ACC112 (cell line): ENCODE measurements at regions not wholly inside any gene's neighbourhood (a gene's known extent, or its start where the extent isn't known, plus 50 kb on each side); places are given as distances from the start of the nearest gene placed in this dataset.

ENCODE experiments used
- H2AFZ ChIP-seq: fragments of 200-600 bp; sonication (generic); one replicate; pipeline ENCODE4 v1.6.0; 2017; ENCODE audit warnings: antibody characterized with exemption, low read length; ENCODE audit not compliant: unreplicated experiment
- H3K27ac ChIP-seq: fragments of 200-600 bp; sonication (generic); 2 replicates; pipeline ENCODE4 v1.5.1; 2014; ENCODE audit warnings: low read depth, mild to moderate bottlenecking, antibody characterized with exemption, low read length, moderate library complexity
- H3K27me3 ChIP-seq: fragments of 200-600 bp; sonication (generic); 2 replicates; pipeline ENCODE4 v1.6.1; 2014; ENCODE audit warnings: mild to moderate bottlenecking, antibody characterized with exemption, low read length, moderate library complexity, mixed read lengths; ENCODE audit not compliant: insufficient read depth
- H3K36me3 ChIP-seq: fragments of 200-600 bp; sonication (generic); 2 replicates; pipeline ENCODE4 v1.6.1; 2016; ENCODE audit warnings: mild to moderate bottlenecking, antibody characterized with exemption, low read length, moderate library complexity, mixed read lengths; ENCODE audit not compliant: insufficient read depth
- H3K4me1 ChIP-seq: fragments of 200-600 bp; sonication (generic); one replicate; pipeline ENCODE4 v1.6.1; 2016; ENCODE audit warnings: low read length, mixed read lengths; ENCODE audit not compliant: insufficient read depth, unreplicated experiment, control insufficient read depth
- H3K4me3 ChIP-seq: fragments of 200-600 bp; sonication (generic); 2 replicates; pipeline ENCODE4 v1.5.1; 2014; ENCODE audit warnings: mild to moderate bottlenecking, low read depth, low read length
- H3K79me2 ChIP-seq: fragments of 200-600 bp; sonication (generic); one replicate; pipeline ENCODE4 v1.6.0; 2016; ENCODE audit warnings: low read length; ENCODE audit not compliant: control insufficient read depth, unreplicated experiment, insufficient read depth

DNA sequence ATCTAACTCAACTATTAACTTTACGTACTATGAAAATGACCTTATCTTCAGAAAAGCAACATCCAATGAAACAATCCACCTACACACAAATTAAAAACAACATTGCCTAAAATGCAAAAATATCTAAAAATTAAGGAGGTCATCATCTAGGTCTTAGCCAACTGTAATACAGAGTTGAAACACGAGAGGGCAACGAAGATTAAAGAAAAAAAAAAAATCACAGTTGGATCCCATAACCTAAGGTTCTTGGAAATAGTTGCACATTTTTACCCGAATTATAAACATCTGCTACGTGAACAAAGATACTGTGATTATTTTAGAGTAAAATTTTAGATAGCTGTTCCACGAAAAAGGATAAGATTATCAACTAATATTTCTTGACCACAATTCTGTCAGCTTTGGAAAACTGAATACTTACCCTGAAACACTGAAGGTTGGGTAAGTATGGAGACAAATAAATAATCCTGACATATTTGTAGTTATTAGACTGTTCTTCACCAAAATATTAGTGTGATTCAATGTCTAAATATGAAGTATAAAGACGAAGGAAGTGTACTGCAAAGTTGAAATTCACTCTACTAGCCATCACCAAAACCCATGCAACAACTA lies 88.0 kb upstream of the AK4 start:
- H2AFZ ChIP-seq, result peak overlapping the region; percentile 57
- H3K36me3 ChIP-seq, result no peaks in the 10 kb centered on the region
- peak overlapping the region; percentile 57 for H3K4me3 ChIP-seq
- no peaks in the 10 kb centered on the region for H3K79me2 ChIP-seq
- no peaks in the 10 kb centered on the region for H3K27me3 ChIP-seq
- H3K4me1 ChIP-seq, result peaks cover 12% of the 10 kb centered on the region
- H3K27ac ChIP-seq, result no peak overlapping the region

DNA sequence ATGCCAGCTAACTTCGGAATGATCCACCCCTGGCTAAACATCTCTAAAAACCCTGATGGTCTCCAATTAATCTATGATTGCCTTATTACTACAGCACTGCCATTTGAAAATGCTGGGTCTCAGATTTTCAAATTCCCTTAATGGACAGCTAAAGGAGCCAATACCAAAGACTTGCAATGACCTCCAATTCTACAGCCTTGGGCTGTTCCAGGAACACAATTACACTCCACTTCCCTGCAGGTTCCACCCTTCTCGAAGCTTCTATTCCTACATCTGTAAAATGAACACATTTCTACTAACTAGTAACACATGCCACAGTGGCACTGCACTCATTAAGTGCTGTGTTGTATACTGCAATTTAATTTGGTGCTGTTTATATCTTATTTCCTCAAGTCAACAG lies 85.7 kb upstream of the AK4 start:
- no peaks in the 10 kb centered on the region for H3K36me3 ChIP-seq
- H3K4me3 ChIP-seq, result no peak overlapping the region
- H3K27me3 ChIP-seq, result no peaks in the 10 kb centered on the region
- no peak overlapping the region for H2AFZ ChIP-seq
- H3K4me1 ChIP-seq, result peaks cover 21% of the 10 kb centered on the region
- H3K27ac ChIP-seq, result no peak overlapping the region
- H3K79me2 ChIP-seq, result peaks cover 5% of the 10 kb centered on the region

DNA sequence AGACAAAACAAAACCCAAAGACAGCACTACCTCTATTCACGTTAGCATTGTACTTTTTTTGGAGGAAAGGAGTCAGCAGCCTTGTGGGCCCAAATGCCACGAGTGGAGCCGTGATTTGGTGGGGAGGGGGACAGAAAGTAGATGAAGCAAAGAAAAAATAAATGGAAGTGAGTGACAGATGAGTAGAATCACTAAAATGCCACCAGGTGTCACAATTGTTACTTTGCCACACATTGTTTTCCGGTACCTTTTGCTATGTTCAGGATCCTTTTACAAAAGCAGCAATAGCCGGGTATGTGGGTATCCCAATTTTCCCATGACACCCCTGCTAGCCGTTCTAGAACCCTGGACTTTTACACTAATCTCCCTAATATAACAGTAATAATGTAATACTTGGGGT lies 85.0 kb upstream of the AK4 start:
- H3K27ac ChIP-seq, result no peak overlapping the region
- peaks cover 5% of the 10 kb centered on the region for H3K79me2 ChIP-seq
- H3K36me3 ChIP-seq, result no peaks in the 10 kb centered on the region
- no peaks in the 10 kb centered on the region for H3K27me3 ChIP-seq
- H3K4me3 ChIP-seq, result no peak overlapping the region
- H3K4me1 ChIP-seq, result peaks cover 21% of the 10 kb centered on the region
- H2AFZ ChIP-seq, result no peak overlapping the region

DNA sequence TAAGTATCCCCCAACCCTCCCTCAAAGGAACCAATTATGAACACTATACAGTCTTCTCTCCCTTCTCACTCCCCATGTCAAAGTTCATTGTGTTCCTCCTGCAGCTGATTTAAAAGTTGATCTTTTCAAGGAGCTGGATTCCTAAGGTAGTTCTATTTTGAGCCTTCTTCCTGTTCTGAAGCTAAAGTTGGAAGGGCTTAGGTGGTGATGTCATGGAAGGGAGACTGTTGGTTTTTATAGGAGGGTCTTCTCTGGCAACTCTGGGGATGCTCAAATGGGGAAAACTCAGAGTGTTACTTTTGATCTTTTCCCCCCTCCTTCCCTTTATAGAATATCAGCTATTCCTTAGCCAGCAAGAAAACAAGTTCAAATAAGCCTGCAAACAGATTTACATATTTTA lies 83.0 kb upstream of the AK4 start:
- no peaks in the 10 kb centered on the region for H3K27me3 ChIP-seq
- H3K36me3 ChIP-seq, result no peaks in the 10 kb centered on the region
- H3K4me1 ChIP-seq, result peaks cover 29% of the 10 kb centered on the region
- H2AFZ ChIP-seq, result no peak overlapping the region
- H3K79me2 ChIP-seq, result peaks cover 5% of the 10 kb centered on the region
- peak overlapping the region; percentile 90 for H3K4me3 ChIP-seq
- no peak overlapping the region for H3K27ac ChIP-seq

DNA sequence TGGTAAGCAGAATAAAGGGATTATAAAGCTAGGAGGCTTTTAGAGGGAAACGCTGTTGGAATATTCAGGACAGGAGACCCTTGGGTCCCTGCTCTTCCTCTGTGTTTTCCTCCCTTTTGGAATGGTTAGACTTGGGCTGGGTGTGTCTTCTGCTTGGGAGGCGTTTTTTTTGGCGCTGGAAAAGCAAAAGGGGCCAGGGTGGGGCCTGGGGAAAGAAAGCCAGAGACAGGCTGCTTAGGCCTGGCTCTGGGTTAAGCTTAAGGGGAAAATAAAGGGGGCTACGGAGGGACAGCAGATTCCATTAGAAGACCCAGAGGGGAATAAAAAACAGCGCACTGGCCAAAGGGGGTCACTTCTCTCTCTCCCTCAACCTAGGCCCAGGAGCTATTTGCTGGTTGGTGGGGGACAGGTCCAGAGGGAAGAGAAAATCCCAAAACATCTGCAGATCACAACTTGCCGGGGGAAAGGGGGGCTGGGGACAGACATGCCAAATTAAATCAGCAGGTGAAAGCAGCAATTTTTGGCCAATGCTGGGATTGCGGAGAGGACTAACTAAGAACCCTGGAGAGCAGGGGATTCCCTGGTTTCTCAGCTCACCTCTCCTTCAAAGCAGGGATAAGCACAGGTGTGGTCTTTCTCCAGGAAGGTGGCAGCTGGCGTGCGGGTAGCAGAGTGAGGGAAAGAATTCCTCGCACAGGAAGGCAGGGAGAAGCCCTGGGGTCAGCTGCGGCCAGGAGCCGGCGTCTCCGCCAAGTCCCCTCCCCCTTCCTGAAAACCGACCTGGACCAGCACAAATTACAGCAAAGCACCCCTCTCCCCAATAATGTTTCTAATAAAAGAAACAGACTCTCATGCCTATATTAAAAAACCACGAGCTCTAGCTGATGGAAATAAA lies 82.2 kb upstream of the AK4 start:
- peak overlapping the region; percentile 86 for H2AFZ ChIP-seq
- no peak overlapping the region for H3K27ac ChIP-seq
- no peaks in the 10 kb centered on the region for H3K27me3 ChIP-seq
- H3K4me1 ChIP-seq, result peaks cover 22% of the 10 kb centered on the region
- H3K4me3 ChIP-seq, result peak overlapping the region; percentile 90
- no peaks in the 10 kb centered on the region for H3K36me3 ChIP-seq
- peaks cover 5% of the 10 kb centered on the region for H3K79me2 ChIP-seq

DNA sequence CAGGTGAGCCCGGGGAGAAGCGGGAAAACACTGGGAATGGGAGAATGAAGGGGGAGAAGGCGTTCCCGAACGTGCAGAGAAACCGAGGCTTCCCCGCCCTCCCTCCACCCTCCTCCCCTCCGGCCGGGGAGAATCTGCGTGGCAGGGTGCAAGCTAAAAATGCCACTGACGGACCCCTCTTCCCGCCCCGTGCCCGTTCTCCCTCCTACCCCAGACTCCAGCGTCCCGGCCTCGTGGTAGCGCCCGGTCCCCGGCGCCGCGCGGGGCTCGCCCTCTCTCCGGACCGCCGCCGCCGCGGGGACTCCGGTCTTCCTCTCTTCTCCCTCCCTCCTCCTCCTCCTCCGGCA lies 81.6 kb upstream of the AK4 start:
- Histone ChIP-seq H3K27ac (peak overlapping the region; percentile 36; the same call in 1 of the 2 replicates), H3K79me2 (peaks cover 5% of the 10 kb centered on the region), H3K4me3 (peak overlapping the region; percentile 90), H2AFZ (peak overlapping the region; percentile 86), H3K4me1 (peaks cover 22% of the 10 kb centered on the region), H3K36me3 (no peaks in the 10 kb centered on the region), H3K27me3 (no peaks in the 10 kb centered on the region)

DNA sequence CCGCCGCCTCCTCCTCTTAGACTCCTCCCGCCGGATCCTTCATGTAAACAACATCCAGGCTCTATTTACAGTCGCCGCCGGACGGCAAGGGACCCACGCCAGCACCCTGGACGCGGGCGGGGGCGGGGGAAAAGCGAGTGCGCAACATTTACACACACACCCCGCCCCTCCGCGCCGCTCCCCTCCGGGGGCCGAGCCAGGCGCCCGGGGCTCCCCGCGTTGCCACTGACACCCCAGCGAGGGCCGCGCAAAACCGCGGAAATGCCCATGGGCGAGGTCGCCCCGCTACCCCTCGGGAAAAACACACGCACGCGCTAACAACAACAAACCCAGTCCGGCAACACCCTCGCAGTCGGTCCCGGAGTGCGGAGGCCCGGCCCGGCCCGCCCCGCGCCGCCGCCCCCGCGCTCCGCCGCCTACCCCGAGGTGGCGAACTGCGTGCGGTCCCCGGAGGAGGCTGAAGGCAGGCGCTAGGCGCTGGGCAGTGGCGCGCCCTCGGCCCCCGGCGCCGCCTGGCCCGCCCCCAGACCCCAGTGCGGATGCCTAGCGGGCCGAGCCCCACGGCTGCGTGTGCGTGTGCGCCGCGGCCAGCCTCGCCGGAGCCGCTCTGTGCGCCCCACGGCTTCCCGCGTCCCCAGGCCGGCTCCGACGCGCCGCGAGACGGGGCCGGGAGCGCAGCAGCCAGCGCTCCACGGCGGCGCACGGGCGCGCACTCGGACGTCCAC lies 81.1 kb upstream of the AK4 start:
- peak overlapping the region; percentile 90 for H3K4me3 ChIP-seq
- peak overlapping the region; percentile 86 for H2AFZ ChIP-seq
- peaks cover 22% of the 10 kb centered on the region for H3K4me1 ChIP-seq
- H3K36me3 ChIP-seq, result no peaks in the 10 kb centered on the region
- no peaks in the 10 kb centered on the region for H3K27me3 ChIP-seq
- peaks cover 5% of the 10 kb centered on the region for H3K79me2 ChIP-seq
- peak overlapping the region; percentile 36; the same call in 1 of the 2 replicates for H3K27ac ChIP-seq

DNA sequence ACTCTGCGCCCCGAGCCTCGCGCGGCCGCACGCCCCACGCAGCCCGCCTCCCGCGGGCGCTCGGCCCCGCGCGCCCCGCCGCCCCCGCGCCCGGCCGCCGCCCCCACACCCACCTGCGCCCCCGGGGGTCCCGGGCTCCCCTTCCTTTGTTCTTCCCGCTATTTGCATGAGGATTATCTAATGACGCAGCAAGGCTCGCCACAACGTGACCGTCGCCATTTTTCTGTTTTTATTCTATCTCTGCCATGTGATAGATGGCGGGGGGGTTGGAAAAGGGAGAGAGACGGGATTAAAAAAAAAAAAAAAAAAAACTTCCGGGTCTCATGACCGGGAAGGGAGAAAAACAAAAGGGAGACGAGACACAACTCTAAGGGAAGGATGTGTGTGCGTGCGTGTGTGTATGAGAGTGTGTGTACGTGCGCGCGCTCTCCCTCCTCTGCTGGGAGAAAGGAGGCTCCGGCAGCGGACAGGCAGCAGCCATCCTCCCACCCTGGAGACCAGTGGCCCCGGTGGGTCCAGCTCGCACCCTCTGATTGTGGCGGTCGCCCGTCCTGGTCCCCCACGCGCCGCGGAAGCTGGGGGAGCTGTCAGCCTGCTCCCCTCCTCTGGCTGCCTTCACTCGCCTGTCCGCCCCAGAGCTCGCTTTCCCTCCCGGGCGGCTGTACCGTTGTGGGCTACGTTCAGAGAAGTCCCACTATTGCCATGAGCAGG lies 80.4 kb upstream of the AK4 start:
- Histone ChIP-seq H3K4me3 (peak overlapping the region; percentile 90), H3K79me2 (peaks cover 5% of the 10 kb centered on the region), H2AFZ (peak overlapping the region; percentile 82), H3K27ac (peak overlapping the region; percentile 66), H3K36me3 (no peaks in the 10 kb centered on the region), H3K27me3 (no peaks in the 10 kb centered on the region), H3K4me1 (peaks cover 22% of the 10 kb centered on the region)

DNA sequence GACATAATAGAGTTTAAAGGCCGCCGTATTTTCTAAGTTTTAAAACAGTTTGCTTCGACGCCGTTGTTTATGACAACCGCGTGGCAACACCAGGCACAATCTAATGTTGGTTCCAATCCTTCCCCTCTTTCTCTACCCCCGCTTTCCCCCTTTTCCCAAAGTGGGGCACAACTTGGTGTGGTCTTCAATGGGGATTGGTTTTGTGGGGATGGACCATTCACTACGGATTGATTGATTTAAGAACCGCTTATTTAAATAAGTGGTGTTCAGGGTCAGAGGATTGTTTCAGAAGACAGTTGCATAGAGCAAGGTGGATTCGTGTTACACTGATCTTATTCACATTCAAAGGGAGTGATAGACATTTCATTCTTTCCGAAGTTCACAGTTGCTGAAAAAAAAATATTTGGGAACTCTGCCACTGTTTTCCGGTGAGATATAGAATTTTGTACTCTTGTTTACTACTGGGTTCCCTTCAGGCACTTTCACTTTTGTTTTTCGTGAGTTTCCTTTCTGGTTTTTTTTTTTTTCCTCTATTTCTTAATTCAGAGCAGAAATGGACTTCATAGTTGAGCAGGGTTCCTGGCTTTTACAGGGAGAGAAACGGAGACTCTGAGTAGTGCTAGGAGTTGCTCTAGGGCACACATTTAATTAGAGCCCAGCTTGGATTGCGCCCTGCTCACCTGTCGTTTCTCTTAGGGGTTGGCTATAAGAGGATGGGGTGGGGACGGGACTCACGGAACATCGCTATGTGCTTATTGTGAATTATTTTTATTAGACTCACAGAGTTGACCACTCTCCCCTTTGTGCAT lies 79.6 kb upstream of the AK4 start:
- H3K4me3 ChIP-seq, result peak overlapping the region; percentile 90
- peaks cover 5% of the 10 kb centered on the region for H3K79me2 ChIP-seq
- no peaks in the 10 kb centered on the region for H3K27me3 ChIP-seq
- H3K4me1 ChIP-seq, result peaks cover 22% of the 10 kb centered on the region
- H3K36me3 ChIP-seq, result no peaks in the 10 kb centered on the region
- H2AFZ ChIP-seq, result peak overlapping the region; percentile 82
- peak overlapping the region; percentile 66 for H3K27ac ChIP-seq
